Suprapubic skin (tissue), 4 donors: ENCODE measurements at regions not wholly inside any gene's neighbourhood (a gene's known extent, or its start where the extent isn't known, plus 50 kb on each side); places are given as distances from the start of the nearest gene placed in this dataset.

Experiments
- CTCF ChIP-seq, 2 donors: fragments of 200-600 bp in 1 of 2; fragments of 450-650 bp in 1 of 2; sonication (generic) in 1 of 2; IDR thresholded peaks; one replicate each; pipeline ENCODE4 v1.5.1; 2016 to 2019; ENCODE audit warnings: antibody characterized with exemption in 2 of 2, mild to moderate bottlenecking in 1 of 2, moderate library complexity in 1 of 2
- EP300 ChIP-seq: sonication (generic); formaldehyde crosslinking; IDR thresholded peaks from one replicate; pipeline ENCODE4 v1.6.1; 2017; ENCODE audit warnings: antibody characterized with exemption
- POLR2A ChIP-seq, 2 donors: fragments of 450-650 bp; IDR thresholded peaks; one replicate each; pipeline ENCODE4 v1.6.1; 2017; ENCODE audit warnings: antibody characterized with exemption in 2 of 2, mild to moderate bottlenecking in 2 of 2, moderate library complexity in 2 of 2
- POLR2AphosphoS5 ChIP-seq, 3 donors: sonication (generic); formaldehyde crosslinking; IDR thresholded peaks; one replicate each; pipeline ENCODE4 v1.6.1; 2017; ENCODE audit warnings: antibody characterized with exemption in 3 of 3

GRCh38 chr2:126476691-126477090, 179.3 kb upstream of the GYPC start:
- TF ChIP-seq CTCF (IDR thresholded peaks at IDR 0.05) (no peak), EP300 (no peak), POLR2AphosphoS5 (IDR thresholded peaks at IDR 0.05) (no peak), POLR2A (IDR thresholded peaks at IDR 0.05) (no peak)
